Heart right ventricle (tissue), 16 donors: ENCODE measurements at regions not wholly inside any gene's neighbourhood (a gene's known extent, or its start where the extent isn't known, plus 50 kb on each side); places are given as distances from the start of the nearest gene placed in this dataset.

Experiments
- ATAC-seq, 8 donors: fragments of 200-7000 bp; cut with Tn5 transposase; one replicate each; pipeline ENCODE4 v1.9.1; 2020; ENCODE audit warnings: mild to moderate bottlenecking in 8 of 8, moderate library complexity in 8 of 8, moderate number of reproducible peaks in 1 of 8
- DNase-seq, 2 donors: peaks; one replicate each; pipeline ENCODE4 v3.0.0-alpha.2; 2020
- H3K27ac ChIP-seq, 10 donors: fragments of 200-600 bp; sonication (generic) in 2 of 10; one replicate each; pipeline versions ENCODE4 v1.5.0 to v1.8.0; 2020 to 2022; ENCODE audit warnings: mild to moderate bottlenecking in 3 of 10
- H3K27me3 ChIP-seq, 7 donors: fragments of 200-600 bp; one replicate each; pipeline ENCODE4 v1.8.0; 2021 to 2022; ENCODE audit warnings: mild to moderate bottlenecking in 2 of 7
- H3K36me3 ChIP-seq, 9 donors: fragments of 200-600 bp; sonication (generic) in 1 of 9; one replicate each; pipeline versions ENCODE4 v1.5.0 to v1.8.0; 2020 to 2022; ENCODE audit warnings: mild to moderate bottlenecking in 2 of 9
- H3K4me1 ChIP-seq, 9 donors: fragments of 200-600 bp; sonication (generic) in 1 of 9; one replicate each; pipeline versions ENCODE4 v1.5.0 to v1.8.0; 2020 to 2022; ENCODE audit warnings: mild to moderate bottlenecking in 4 of 9
- H3K4me3 ChIP-seq, 10 donors: fragments of 200-600 bp; sonication (generic) in 2 of 10; one replicate each; pipeline versions ENCODE4 v1.5.0 to v1.8.0; 2020 to 2022; ENCODE audit warnings: mild to moderate bottlenecking in 7 of 10, moderate library complexity in 2 of 10
- H3K9me3 ChIP-seq, 11 donors: fragments of 200-600 bp in 10 of 11; sonication (generic) in 2 of 11; one replicate each; pipeline versions ENCODE4 v1.5.0 to v1.8.0; 2013 to 2022; ENCODE audit warnings: mild to moderate bottlenecking in 2 of 11, control low read depth in 1 of 11, moderate library complexity in 1 of 11
- WGBS, 2 donors: extraction: QIAGEN DNeasy Blood & Tissue Kit; methylation state at CpG; one replicate each; pipeline ENCODE4 v1.1.7; 2013; ENCODE audit warnings: inconsistent platforms in 1 of 2; 5-methylcytosine and 5-hydroxymethylcytosine counted together
- intact Hi-C, 10 donors: fragments of 100-400 bp; cut with DNase I; formaldehyde crosslinking; loops; one replicate each; pipeline versions ENCODE4 v1.11.1 to v1.14.2; 2022
- TF ChIP-seq, protein P1 (sequence below), 9 donors: fragments of 200-600 bp; sonication (generic) in 2 of 9; IDR thresholded peaks; one replicate each; pipeline versions ENCODE4 v1.5.0 to v1.8.0; 2021 to 2022; ENCODE audit warnings: antibody characterized with exemption in 9 of 9, mild to moderate bottlenecking in 5 of 9, moderate library complexity in 1 of 9
- donor health status: Arrhythmogenic right ventricular cardiomyopathy.
- donor health status: ischemic (EF 13 %, LVEDD 7.1; RV severe dilation, severe dysfunction).
- donor health status: healthy with polysubstance abuse.
- donor health status: DM: no; HTN: yes; CAD: no.
- donor health status: DM: no; HTN: no; CAD: no.
- donor health status: ischemic (EF 25% LVEDD 6.9; RV normal size, moderate dysfunction).
- donor health status: ischemic (EF 25% LVEDD 5.7; RV mildly dilated, moderate dysfunction).
- donor health status: healthy.
- donor health status: DM: yes; HTN: yes; CAD: no.
- donor health status: Ischemic cardiomyopathy.
- donor health status: ischemic (EF 35%, LVEDD 5.7; RV mildly dilated, moderate dysfunction).
- donor health status: nonischemic (EF 11% LVEDD 7.7; RV severe dilation, severe dysfunction).
- donor health status: DM: yes; HTN: yes; CAD: no.
- donor health status: PGD.
- donor health status: ischemic (EF 29% LVEDD 5.4; RV normal size, mild dysfunction).
- donor health status: nonischemic (EF 23%, LVEDD 6.1; RV moderate dilation, normal function).

DNA sequence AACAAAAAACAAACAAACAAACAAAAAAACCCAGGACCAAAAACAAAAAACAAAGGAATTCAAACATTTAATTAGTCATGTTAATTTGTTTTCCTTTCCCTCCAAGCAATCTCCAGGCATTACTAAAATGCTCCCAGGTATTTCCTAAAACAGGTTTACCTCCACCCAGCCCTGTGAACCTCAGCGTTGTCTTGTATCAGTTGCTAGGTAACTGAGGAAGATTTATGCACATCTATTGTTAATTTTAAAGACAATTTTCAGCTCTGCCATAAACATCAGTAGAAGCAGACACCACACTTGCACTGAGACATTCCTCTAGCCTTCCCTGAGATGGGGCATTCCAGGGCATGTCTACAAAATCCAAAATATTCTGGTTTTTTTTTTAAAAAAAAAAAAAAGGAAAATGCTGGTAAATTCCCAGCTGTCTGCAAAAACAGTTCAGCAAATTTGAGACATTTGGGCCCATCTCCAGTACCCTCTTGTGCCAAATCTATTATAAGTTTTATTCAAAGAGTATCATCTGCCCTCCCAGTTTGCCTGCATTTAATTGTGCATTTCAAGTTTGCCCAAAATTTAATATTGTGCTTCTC, 227.6 kb downstream of the ADAMTS9 start:
- Histone ChIP-seq H3K4me1 (peaks cover 0 to 9% (median 0%) of the 10 kb centered on the region in 9 donors), H3K4me3 (no peak overlapping the region), H3K36me3 (no peaks in the 10 kb centered on the region), H3K9me3 (no peaks in the 10 kb centered on the region), H3K27ac (no peak overlapping the region), H3K27me3 (peaks cover 0 to 4% (median 0%) of the 10 kb centered on the region in 7 donors)
- TF ChIP-seq, protein P1, sequence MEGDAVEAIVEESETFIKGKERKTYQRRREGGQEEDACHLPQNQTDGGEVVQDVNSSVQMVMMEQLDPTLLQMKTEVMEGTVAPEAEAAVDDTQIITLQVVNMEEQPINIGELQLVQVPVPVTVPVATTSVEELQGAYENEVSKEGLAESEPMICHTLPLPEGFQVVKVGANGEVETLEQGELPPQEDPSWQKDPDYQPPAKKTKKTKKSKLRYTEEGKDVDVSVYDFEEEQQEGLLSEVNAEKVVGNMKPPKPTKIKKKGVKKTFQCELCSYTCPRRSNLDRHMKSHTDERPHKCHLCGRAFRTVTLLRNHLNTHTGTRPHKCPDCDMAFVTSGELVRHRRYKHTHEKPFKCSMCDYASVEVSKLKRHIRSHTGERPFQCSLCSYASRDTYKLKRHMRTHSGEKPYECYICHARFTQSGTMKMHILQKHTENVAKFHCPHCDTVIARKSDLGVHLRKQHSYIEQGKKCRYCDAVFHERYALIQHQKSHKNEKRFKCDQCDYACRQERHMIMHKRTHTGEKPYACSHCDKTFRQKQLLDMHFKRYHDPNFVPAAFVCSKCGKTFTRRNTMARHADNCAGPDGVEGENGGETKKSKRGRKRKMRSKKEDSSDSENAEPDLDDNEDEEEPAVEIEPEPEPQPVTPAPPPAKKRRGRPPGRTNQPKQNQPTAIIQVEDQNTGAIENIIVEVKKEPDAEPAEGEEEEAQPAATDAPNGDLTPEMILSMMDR (IDR thresholded peaks at IDR 0.05), result no peak
- ATAC-seq (no peak), DNase-seq (no peak)
- 50 to 71% methylated on average over 1 of the region's 1 CpG for whole genome bisulfite sequencing, 2 donors
- intact Hi-C loops, result no loop called here

DNA sequence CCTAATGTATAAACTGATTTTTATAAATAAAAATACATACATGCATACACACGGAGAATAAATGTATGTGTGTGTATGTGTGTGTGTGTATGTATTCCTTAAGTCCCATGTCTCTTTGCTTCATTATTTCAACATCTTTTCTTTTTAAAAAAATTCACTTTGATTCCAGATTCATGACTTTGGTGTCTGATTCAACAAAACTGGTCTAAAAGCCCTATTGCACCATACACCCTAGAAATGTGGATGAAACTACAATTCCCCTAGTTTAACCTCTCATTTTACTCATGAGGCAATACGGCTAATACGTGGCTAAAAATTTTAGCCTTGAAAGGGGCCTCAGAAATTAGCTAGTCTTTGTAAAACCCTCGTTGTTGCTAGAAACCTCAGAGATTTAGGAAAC, 228.1 kb downstream of the ADAMTS9 start:
- H3K4me1 ChIP-seq, result peaks cover 0 to 9% (median 0%) of the 10 kb centered on the region in 9 donors
- peaks cover 0 to 4% (median 0%) of the 10 kb centered on the region in 7 donors for H3K27me3 ChIP-seq
- intact Hi-C loops, result no loop called here
- TF ChIP-seq, protein P1 (IDR thresholded peaks at IDR 0.05), result no peak
- DNase-seq (no peak), ATAC-seq (no peak)
- no peak overlapping the region for H3K4me3 ChIP-seq
- H3K36me3 ChIP-seq, result no peaks in the 10 kb centered on the region
- 86 to 88% methylated on average over 4 of the region's 4 CpGs for WGBS, 2 donors
- no peaks in the 10 kb centered on the region for H3K9me3 ChIP-seq
- no peak overlapping the region for H3K27ac ChIP-seq

DNA sequence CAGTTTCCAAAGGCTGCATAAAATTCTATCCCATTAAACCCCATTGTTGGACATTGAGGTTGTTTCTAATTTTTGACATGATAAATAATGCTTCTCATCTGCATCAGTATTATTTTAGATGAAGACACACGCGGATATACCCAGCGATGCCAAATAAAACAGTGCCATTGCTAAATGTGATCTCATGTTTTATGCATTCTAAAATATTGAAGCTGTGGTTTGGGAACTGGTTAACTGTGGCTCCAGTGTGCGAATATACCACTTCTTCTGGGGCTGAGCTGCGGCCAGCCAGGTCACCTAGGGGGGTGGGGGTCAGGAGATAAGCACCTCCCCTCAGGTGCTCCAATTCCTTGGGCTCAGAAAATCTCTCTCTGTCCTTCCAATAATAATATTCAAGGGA, 230.0 kb downstream of the ADAMTS9 start:
- no peak for ATAC-seq
- no peak for DNase-seq
- no peak overlapping the region for H3K4me3 ChIP-seq
- WGBS, 2 donors, result 82 to 85% methylated on average over 5 of the region's 5 CpGs
- peaks cover 0 to 9% (median 0%) of the 10 kb centered on the region in 9 donors for H3K4me1 ChIP-seq
- H3K27ac ChIP-seq, result no peak overlapping the region
- H3K27me3 ChIP-seq, result no peaks in the 10 kb centered on the region
- intact Hi-C loops, result no loop called here
- H3K36me3 ChIP-seq, result no peaks in the 10 kb centered on the region
- H3K9me3 ChIP-seq, result no peaks in the 10 kb centered on the region
- TF ChIP-seq, protein P1 (IDR thresholded peaks at IDR 0.05), result no peak

- TF ChIP-seq, protein P1 (IDR thresholded peaks at IDR 0.05), result no peak
- intact Hi-C loops, result no loop called here
- WGBS, 2 donors, result 23 to 44% methylated on average over 2 of the region's 2 CpGs
Measured at GRCh38 chr3:64456674-64457073, 231.1 kb downstream of the ADAMTS9 start.

More at GRCh38 chr3:64456674-64457073, 231.1 kb downstream of the ADAMTS9 start:
- Histone ChIP-seq H3K27me3 (no peaks in the 10 kb centered on the region), H3K4me1 (peaks cover 0 to under 1% (median 0%) of the 10 kb centered on the region in 9 donors), H3K4me3 (no peak overlapping the region), H3K9me3 (no peaks in the 10 kb centered on the region), H3K36me3 (no peaks in the 10 kb centered on the region), H3K27ac (no peak overlapping the region)
- ATAC-seq (peak in 1 of 8 donors; percentile 37), DNase-seq (no peak)
